Psoas muscle (tissue), 7 donors: ENCODE measurements at regions not wholly inside any gene's neighbourhood (a gene's known extent, or its start where the extent isn't known, plus 50 kb on each side); places are given as distances from the start of the nearest gene placed in this dataset.

Source experiments
- ATAC-seq, 4 donors: fragments of 200-7000 bp; cut with Tn5 transposase; one replicate each; pipeline ENCODE4 v1.9.1; 2020; ENCODE audit warnings: moderate library complexity in 3 of 4, mild to moderate bottlenecking in 2 of 4
- DNase-seq, 2 donors: peaks; one replicate each; pipeline ENCODE4 v3.0.0-alpha.2; 2020
- H3K27ac ChIP-seq: fragments of 200-600 bp; one replicate; pipeline ENCODE4 v1.8.0; 2022
- H3K27me3 ChIP-seq, 3 donors: fragments of 200-600 bp in 1 of 3; one replicate each; pipeline versions ENCODE4 v1.6.1 to v1.8.0; 2013 to 2022; ENCODE audit warnings: low read length in 2 of 3, mild to moderate bottlenecking in 2 of 3, moderate library complexity in 1 of 3; ENCODE audit not compliant: insufficient read depth in 3 of 3
- H3K36me3 ChIP-seq, 2 donors: fragments of 200-600 bp in 1 of 2; one replicate each; pipeline versions ENCODE4 v1.6.1 to v1.8.0; 2013 to 2022; ENCODE audit warnings: low read depth in 1 of 2, mild to moderate bottlenecking in 1 of 2, moderate library complexity in 1 of 2; ENCODE audit not compliant: insufficient read depth in 1 of 2
- H3K4me1 ChIP-seq: fragments of 200-600 bp; one replicate; pipeline ENCODE4 v1.8.0; 2022
- H3K4me3 ChIP-seq: fragments of 200-600 bp; one replicate; pipeline ENCODE4 v1.8.0; 2022; ENCODE audit warnings: mild to moderate bottlenecking
- H3K9me3 ChIP-seq: fragments of 200-600 bp; one replicate; pipeline ENCODE4 v1.8.0; 2022
- CTCF ChIP-seq: fragments of 200-600 bp; IDR thresholded peaks from one replicate; pipeline ENCODE4 v1.8.0; 2022; ENCODE audit warnings: antibody characterized with exemption
- WGBS, 3 donors: extraction: QIAGEN DNeasy Blood & Tissue Kit; methylation state at CpG; one replicate each; pipeline versions ENCODE4 v1.1.6 to v1.1.7; 2013; 5-methylcytosine and 5-hydroxymethylcytosine counted together
- intact Hi-C, 2 donors: fragments of 100-400 bp; cut with DNase I; formaldehyde crosslinking; loops; one replicate each; pipeline versions ENCODE4 v1.11.0 to v1.14.2; 2022
- donor health status: healthy with polysubstance abuse.
- donor health status: DM: no; HTN: no; CAD: no; lungs with moderate emphysema.
- donor health status: Bipolar disorder and iron deficiency.
- donor health status: healthy.
- donor health status: DM: yes; HTN: yes; CAD: no.
- donor health status: DM: no; HTN: no; CAD: no.
- donor health status: DM: yes; HTN: yes; CAD: no.

GRCh38 chr10:8455181-8455580 is 400.7 kb downstream of the GATA3 start:
- H3K36me3 ChIP-seq: no peaks in the 10 kb centered on the region
- DNase-seq (no peak), ATAC-seq (no peak)
- no peaks in the 10 kb centered on the region for H3K4me1 ChIP-seq
- H3K4me3 ChIP-seq: no peak overlapping the region
- no peaks in the 10 kb centered on the region for H3K27me3 ChIP-seq
- H3K27ac ChIP-seq: no peak overlapping the region
- peaks cover 5% of the 10 kb centered on the region for H3K9me3 ChIP-seq
- TF ChIP-seq CTCF: no peak
- intact Hi-C loops: no loop called here

GRCh38 chr10:8456386-8456785 is 401.9 kb downstream of the GATA3 start:
- DNase-seq: no peak
- 61 to 73% (median 64%) methylated on average over 3 of the region's 3 CpGs for WGBS, 3 donors

GRCh38 chr10:8460626-8461025 is 406.1 kb downstream of the GATA3 start:
- intact Hi-C loops: no loop called here
- ATAC-seq (no peak), DNase-seq (no peak)
- peaks cover 5% of the 10 kb centered on the region for H3K9me3 ChIP-seq
- no peak overlapping the region for H3K27ac ChIP-seq
- H3K36me3 ChIP-seq: no peaks in the 10 kb centered on the region
- TF ChIP-seq CTCF: no peak
- H3K4me1 ChIP-seq: no peaks in the 10 kb centered on the region
- H3K4me3 ChIP-seq: no peak overlapping the region
- WGBS, 3 donors: 93 to 100% (median 99%) methylated on average over 1 of the region's 1 CpG
- H3K27me3 ChIP-seq: no peaks in the 10 kb centered on the region

More at GRCh38 chr10:8456386-8456785, 401.9 kb downstream of the GATA3 start:
- H3K4me1 ChIP-seq: no peaks in the 10 kb centered on the region
- H3K9me3 ChIP-seq: peaks cover 5% of the 10 kb centered on the region
- no peak overlapping the region for H3K4me3 ChIP-seq
- no peaks in the 10 kb centered on the region for H3K27me3 ChIP-seq
- intact Hi-C loops: no loop called here
- no peak for ATAC-seq
- TF ChIP-seq CTCF: no peak
- no peak overlapping the region for H3K27ac ChIP-seq
- H3K36me3 ChIP-seq: no peaks in the 10 kb centered on the region

- 74 to 85% (median 77%) methylated on average over 3 of the region's 3 CpGs for WGBS, 3 donors
- Histone ChIP-seq H3K27me3 (no peaks in the 10 kb centered on the region), H3K4me3 (no peak overlapping the region), H3K4me1 (no peaks in the 10 kb centered on the region), H3K36me3 (no peaks in the 10 kb centered on the region), H3K9me3 (peaks cover 5% of the 10 kb centered on the region), H3K27ac (no peak overlapping the region)
- no peak for TF ChIP-seq CTCF
- DNase-seq: no peak
- intact Hi-C loops: no loop called here
- ATAC-seq: no peak
Measured at GRCh38 chr10:8462565-8462964, 408.1 kb downstream of the GATA3 start.

- WGBS, 3 donors: 54 to 69% (median 68%) methylated on average over 4 of the region's 4 CpGs
- H3K9me3 ChIP-seq: no peaks in the 10 kb centered on the region
- ATAC-seq: no peak
Measured at GRCh38 chr10:8463853-8464252, 409.4 kb downstream of the GATA3 start.

More at GRCh38 chr10:8463853-8464252, 409.4 kb downstream of the GATA3 start:
- no peak overlapping the region for H3K4me3 ChIP-seq
- H3K27me3 ChIP-seq: no peaks in the 10 kb centered on the region
- intact Hi-C loops: no loop called here
- no peaks in the 10 kb centered on the region for H3K4me1 ChIP-seq
- no peak for DNase-seq
- no peaks in the 10 kb centered on the region for H3K36me3 ChIP-seq
- H3K27ac ChIP-seq: no peak overlapping the region
- no peak for TF ChIP-seq CTCF
